ENCODE measurements at regions not wholly inside any gene's neighbourhood (a gene's known extent, or its start where the extent isn't known, plus 50 kb on each side); places are given as distances from the start of the nearest gene placed in this dataset.
"Not testable (repeated sequence)": the region's sequence is repeated elsewhere in the genome, so short reads cannot be mapped to it uniquely, and the experiment has no call there.

GRCh38 chr4:162610116-162610515 lies 446.3 kb upstream of the FSTL5 start:
- no peak for DNase-seq

GRCh38 chr4:162586266-162586665 lies 422.5 kb upstream of the FSTL5 start:
- DNase-seq, result no peak

- no peak for DNase-seq
Measured at GRCh38 chr4:162582180-162582579, 418.4 kb upstream of the FSTL5 start.

GRCh38 chr4:162565730-162566129 lies 401.9 kb upstream of the FSTL5 start:
- no peak for DNase-seq

GRCh38 chr4:162560073-162560472 lies 396.3 kb upstream of the FSTL5 start:
- no peak for DNase-seq

- no peak for DNase-seq
Measured at GRCh38 chr4:162557516-162558106, 393.8 kb upstream of the FSTL5 start.

GRCh38 chr4:162535121-162535520 lies 371.3 kb upstream of the FSTL5 start:
- DNase-seq, result no peak

- DNase-seq, result no peak
Measured at GRCh38 chr4:162523171-162523570, 359.4 kb upstream of the FSTL5 start.

GRCh38 chr4:162522724-162523123 lies 358.9 kb upstream of the FSTL5 start:
- no peak for DNase-seq

- no peak for DNase-seq
Measured at GRCh38 chr4:162510937-162511336, 347.1 kb upstream of the FSTL5 start.

- no peak for DNase-seq
Measured at GRCh38 chr4:162510115-162510514, 346.3 kb upstream of the FSTL5 start.

GRCh38 chr4:162509333-162509732 lies 345.5 kb upstream of the FSTL5 start:
- no peak for DNase-seq

- DNase-seq, result no peak
Measured at GRCh38 chr4:162506253-162506652, 342.5 kb upstream of the FSTL5 start.

- DNase-seq, result no peak
Measured at GRCh38 chr4:162503868-162504267, 340.1 kb upstream of the FSTL5 start.

- no peak for DNase-seq
Measured at GRCh38 chr4:162502109-162502508, 338.3 kb upstream of the FSTL5 start.

GRCh38 chr4:162499478-162499877 lies 335.7 kb upstream of the FSTL5 start:
- DNase-seq, result no peak

- no peak for DNase-seq
Measured at GRCh38 chr4:162498168-162498567, 334.4 kb upstream of the FSTL5 start.

- DNase-seq, result no peak
Measured at GRCh38 chr4:162497564-162498167, 333.9 kb upstream of the FSTL5 start.

GRCh38 chr4:162494935-162495334 lies 331.1 kb upstream of the FSTL5 start:
- no peak for DNase-seq

GRCh38 chr4:162485486-162485885 lies 321.7 kb upstream of the FSTL5 start:
- no peak for DNase-seq

GRCh38 chr4:162475246-162475645 lies 311.4 kb upstream of the FSTL5 start:
- DNase-seq, result no peak

GRCh38 chr4:162469977-162470376 lies 306.2 kb upstream of the FSTL5 start:
- DNase-seq, result no peak

- not testable (repeated sequence) for DNase-seq
Measured at GRCh38 chr4:162465356-162465755, 301.6 kb upstream of the FSTL5 start.

GRCh38 chr4:162461952-162462351 lies 298.2 kb upstream of the FSTL5 start:
- DNase-seq, result peak; percentile 2

GRCh38 chr4:162458051-162458450 lies 294.3 kb upstream of the FSTL5 start:
- no peak for DNase-seq

All from NCI-H2081 treated with DMSO at 0.1 percent for 48 hours (cell line).